HAP-1 (cell line): ENCODE measurements at regions not wholly inside any gene's neighbourhood (a gene's known extent, or its start where the extent isn't known, plus 50 kb on each side); places are given as distances from the start of the nearest gene placed in this dataset.
"Not testable (repeated sequence)": the region's sequence is repeated elsewhere in the genome, so short reads cannot be mapped to it uniquely, and the experiment has no call there.

Source experiments
- DNase-seq, 2 experiments: peaks; one replicate each; pipeline ENCODE4 v3.0.0-alpha.2; 2016 to 2020; ENCODE audit warnings: low spot score in 2 of 2
- H3K27me3 ChIP-seq: fragments of 250-450 bp; sonication (Bioruptor Pico); 2 replicates; pipeline ENCODE4 v1.5.1; 2020; ENCODE audit warnings: low read depth, mild to moderate bottlenecking, moderate library complexity
- H3K36me3 ChIP-seq: fragments of 250-450 bp; sonication (Bioruptor Pico); replicated peaks from 2 replicates; pipeline ENCODE4 v1.5.1; 2020; ENCODE audit warnings: mild to moderate bottlenecking
- H3K4me1 ChIP-seq: fragments of 250-450 bp; sonication (Bioruptor Pico); 2 replicates; pipeline ENCODE4 v1.5.1; 2020; ENCODE audit warnings: mild to moderate bottlenecking
- H3K4me3 ChIP-seq: fragments of 250-450 bp; sonication (Bioruptor Pico); 2 replicates; pipeline ENCODE4 v1.5.1; 2020; ENCODE audit warnings: mild to moderate bottlenecking, moderate library complexity
- H3K9me3 ChIP-seq: fragments of 250-450 bp; sonication (Bioruptor Pico); 2 replicates; pipeline ENCODE4 v1.5.1; 2020; ENCODE audit warnings: mild to moderate bottlenecking, moderate library complexity
- in situ Hi-C: fragments of 300-500 bp; cut with MboI; formaldehyde crosslinking; loops from 3 replicates; pipeline ENCODE4 v1.14.3; 2020; ENCODE audit warnings: low sequenced_read_pairs, inconsistent platforms, mixed read lengths

DNA sequence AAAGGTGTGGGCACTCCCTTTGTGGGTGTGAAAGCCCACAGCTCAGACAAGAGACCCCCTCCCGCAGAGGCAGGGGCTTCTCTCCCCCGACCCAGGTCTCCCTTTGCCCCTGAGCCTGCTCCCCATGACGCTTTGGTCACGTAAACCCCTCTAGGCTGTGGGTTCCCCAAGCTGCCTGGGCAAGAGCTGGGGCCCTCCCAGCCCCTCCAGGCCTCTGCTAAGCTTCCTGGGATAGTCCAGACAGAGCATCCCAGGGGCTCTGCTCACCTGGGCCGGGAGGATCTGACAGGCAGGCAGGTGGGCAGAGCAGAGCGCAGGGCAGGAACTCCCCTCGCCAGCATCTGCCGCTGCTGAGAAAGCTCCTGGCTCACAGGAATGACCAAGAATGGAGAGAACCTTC, 177.3 kb downstream of the BANP start:
- H3K4me1 ChIP-seq, result no peaks in the 10 kb centered on the region
- H3K4me3 ChIP-seq, result no peak overlapping the region
- no peaks in the 10 kb centered on the region for H3K36me3 ChIP-seq
- no peak for DNase-seq
- in situ Hi-C loops, result no loop called here
- no peaks in the 10 kb centered on the region for H3K9me3 ChIP-seq
- H3K27me3 ChIP-seq, result no peaks in the 10 kb centered on the region

GRCh38 chr16:88129133-88129532, 177.9 kb downstream of the BANP start:
- H3K9me3 ChIP-seq, H3K27me3 ChIP-seq, H3K4me1 ChIP-seq, H3K36me3 ChIP-seq, DNase-seq, in situ Hi-C loops, H3K4me3 ChIP-seq: not testable (repeated sequence)

- no peaks in the 10 kb centered on the region for H3K27me3 ChIP-seq
- in situ Hi-C loops, result no loop called here
Observed at GRCh38 chr16:88130016-88130415, 178.8 kb downstream of the BANP start.

DNA sequence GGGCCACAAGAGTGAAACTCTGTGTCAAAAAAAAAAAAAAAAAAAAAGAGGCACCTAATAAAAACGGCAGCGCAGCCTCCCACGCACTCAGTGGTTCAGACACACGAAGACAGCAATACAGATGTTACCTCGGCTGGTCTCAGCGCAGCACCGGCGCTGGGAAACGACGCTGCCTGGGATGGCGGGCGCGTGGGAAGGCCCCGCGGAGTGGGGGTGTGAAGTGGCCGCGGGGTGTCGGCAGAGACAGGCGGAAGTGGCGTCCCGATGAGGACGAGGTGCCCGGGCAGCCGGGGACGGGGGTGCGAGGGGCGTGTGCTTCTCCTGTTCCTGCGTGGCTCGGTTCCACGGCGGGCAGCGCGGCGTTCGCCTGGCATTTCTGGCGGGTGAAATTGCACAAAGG, 179.4 kb downstream of the BANP start:
- H3K9me3 ChIP-seq, result no peaks in the 10 kb centered on the region
- no peaks in the 10 kb centered on the region for H3K36me3 ChIP-seq
- H3K27me3 ChIP-seq, result no peaks in the 10 kb centered on the region
- H3K4me1 ChIP-seq, result no peaks in the 10 kb centered on the region
- in situ Hi-C loops, result no loop called here
- H3K4me3 ChIP-seq, result no peak overlapping the region
- no peak for DNase-seq

More at GRCh38 chr16:88130016-88130415, 178.8 kb downstream of the BANP start:
- Histone ChIP-seq H3K4me3 (no peak overlapping the region), H3K4me1 (no peaks in the 10 kb centered on the region), H3K9me3 (no peaks in the 10 kb centered on the region), H3K36me3 (no peaks in the 10 kb centered on the region)
- no peak for DNase-seq

DNA sequence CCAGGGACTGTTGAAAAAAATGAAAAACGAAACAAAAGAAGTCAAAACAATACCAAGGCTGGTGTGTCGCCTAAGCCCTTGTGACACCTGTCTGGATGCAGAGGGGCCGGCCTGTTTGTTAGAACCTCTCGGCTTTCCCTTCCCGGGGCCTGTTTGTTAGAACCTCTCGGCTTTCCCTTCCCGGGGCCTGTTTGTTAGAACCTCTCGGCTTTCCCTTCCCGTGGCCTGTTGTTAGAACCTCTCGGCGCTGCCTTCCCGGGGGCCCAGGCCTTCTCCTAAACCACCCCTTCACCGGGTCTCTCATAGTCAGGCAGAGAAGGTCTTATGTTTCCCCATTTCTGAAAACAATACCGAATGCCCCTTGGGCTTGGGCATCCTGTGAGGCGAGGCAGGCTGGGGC, 180.0 kb downstream of the BANP start:
- H3K9me3 ChIP-seq, result no peaks in the 10 kb centered on the region
- no peak overlapping the region for H3K4me3 ChIP-seq
- no peak for DNase-seq
- no peaks in the 10 kb centered on the region for H3K27me3 ChIP-seq
- H3K36me3 ChIP-seq, result no peaks in the 10 kb centered on the region
- in situ Hi-C loops, result no loop called here
- no peaks in the 10 kb centered on the region for H3K4me1 ChIP-seq

DNA sequence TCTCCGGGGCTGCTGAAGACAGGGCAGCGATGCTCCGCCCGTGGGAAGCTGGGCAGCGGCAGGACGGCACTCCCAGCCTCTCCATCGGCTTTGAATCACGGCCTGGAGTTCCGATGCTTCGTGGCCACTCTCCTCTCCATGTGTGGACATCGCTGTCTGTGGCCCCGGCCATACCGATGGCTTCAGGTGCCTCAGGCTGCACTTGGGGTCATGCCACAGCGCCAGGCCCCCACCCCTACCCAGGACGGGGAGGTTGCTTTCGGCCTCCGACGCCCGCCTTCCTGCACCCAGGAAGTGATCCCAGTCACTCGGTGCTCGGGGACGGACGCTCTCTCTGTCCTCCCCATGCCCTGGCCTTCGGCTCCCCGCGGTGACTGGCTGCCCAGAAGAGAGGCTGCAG, 180.7 kb downstream of the BANP start:
- H3K4me1 ChIP-seq, result no peaks in the 10 kb centered on the region
- no peaks in the 10 kb centered on the region for H3K9me3 ChIP-seq
- H3K36me3 ChIP-seq, result no peaks in the 10 kb centered on the region
- in situ Hi-C loops, result no loop called here
- no peaks in the 10 kb centered on the region for H3K27me3 ChIP-seq
- no peak overlapping the region for H3K4me3 ChIP-seq
- DNase-seq, result no peak

- Histone ChIP-seq H3K36me3 (no peaks in the 10 kb centered on the region), H3K4me1 (no peaks in the 10 kb centered on the region), H3K4me3 (no peak overlapping the region), H3K27me3 (no peaks in the 10 kb centered on the region), H3K9me3 (no peaks in the 10 kb centered on the region)
- no peak for DNase-seq
- in situ Hi-C loops, result no loop called here
Observed at GRCh38 chr16:88132836-88133506, 181.7 kb downstream of the BANP start.

- no peak for DNase-seq
- in situ Hi-C loops, result no loop called here
- Histone ChIP-seq H3K27me3 (no peaks in the 10 kb centered on the region), H3K9me3 (no peaks in the 10 kb centered on the region), H3K4me3 (no peak overlapping the region), H3K4me1 (no peaks in the 10 kb centered on the region), H3K36me3 (no peaks in the 10 kb centered on the region)
Observed at GRCh38 chr16:88133507-88133843, 182.2 kb downstream of the BANP start.

GRCh38 chr16:88134172-88134898, 183.1 kb downstream of the BANP start:
- in situ Hi-C loops, H3K27me3 ChIP-seq, H3K9me3 ChIP-seq, H3K4me3 ChIP-seq, DNase-seq, H3K4me1 ChIP-seq, H3K36me3 ChIP-seq: not testable (repeated sequence)

GRCh38 chr16:88134899-88135682, 183.9 kb downstream of the BANP start:
- H3K27me3 ChIP-seq, H3K4me3 ChIP-seq, DNase-seq, in situ Hi-C loops, H3K4me1 ChIP-seq, H3K9me3 ChIP-seq, H3K36me3 ChIP-seq: not testable (repeated sequence)

- DNase-seq, H3K27me3 ChIP-seq, in situ Hi-C loops, H3K4me3 ChIP-seq, H3K9me3 ChIP-seq, H3K4me1 ChIP-seq, H3K36me3 ChIP-seq: not testable (repeated sequence)
Observed at GRCh38 chr16:88136211-88136713, 185.0 kb downstream of the BANP start.

GRCh38 chr16:88136939-88137338, 185.7 kb downstream of the BANP start:
- in situ Hi-C loops, H3K27me3 ChIP-seq: not testable (repeated sequence)

DNA sequence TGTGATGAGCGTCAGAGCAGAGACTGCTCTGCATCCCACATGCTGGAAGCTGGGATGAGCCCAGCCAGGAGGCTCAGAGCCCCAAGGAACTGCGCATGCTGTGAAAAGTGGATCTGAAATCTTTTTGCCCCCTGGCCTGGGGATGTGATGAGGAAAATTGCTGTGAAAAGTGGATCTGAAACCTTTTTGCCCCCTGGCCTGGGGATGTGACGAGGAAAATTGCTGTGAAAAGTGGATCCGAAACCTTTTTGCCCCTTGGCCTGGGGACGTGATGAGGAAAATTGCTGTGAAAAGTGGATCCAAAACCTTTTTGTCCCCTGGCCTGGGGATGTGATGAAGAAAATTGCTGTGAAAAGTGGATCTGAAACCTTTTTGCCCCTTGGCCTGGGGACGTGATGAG, 187.9 kb downstream of the BANP start:
- H3K27me3 ChIP-seq, H3K9me3 ChIP-seq, H3K4me1 ChIP-seq, H3K36me3 ChIP-seq, DNase-seq, H3K4me3 ChIP-seq, in situ Hi-C loops: not testable (repeated sequence)

More at GRCh38 chr16:88136939-88137338, 185.7 kb downstream of the BANP start:
- H3K4me3 ChIP-seq, DNase-seq, H3K36me3 ChIP-seq, H3K9me3 ChIP-seq, H3K4me1 ChIP-seq: not testable (repeated sequence)

DNA sequence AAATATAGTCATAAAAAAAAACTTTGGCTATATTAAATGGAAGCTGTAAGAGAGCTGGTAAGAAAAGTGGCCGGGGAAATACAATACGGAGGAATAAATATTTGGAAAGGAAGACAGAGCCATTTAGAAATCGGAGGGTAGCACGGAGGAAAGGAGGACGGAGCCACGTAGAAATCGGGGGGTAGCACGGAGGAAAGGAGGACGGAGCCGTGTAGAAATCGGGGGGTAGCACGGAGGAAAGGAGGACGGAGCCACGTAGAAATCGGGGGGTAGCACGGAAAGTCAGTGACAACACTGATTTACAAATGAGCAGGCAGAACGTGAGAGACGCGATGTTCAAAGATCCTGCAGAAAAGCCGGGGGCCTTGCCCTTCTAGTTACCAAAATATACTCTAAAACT, 189.0 kb downstream of the BANP start:
- H3K9me3 ChIP-seq, H3K4me1 ChIP-seq, H3K27me3 ChIP-seq, in situ Hi-C loops, H3K36me3 ChIP-seq, H3K4me3 ChIP-seq, DNase-seq: not testable (repeated sequence)
